ENCODE measurements at regions not wholly inside any gene's neighbourhood (a gene's known extent, or its start where the extent isn't known, plus 50 kb on each side); places are given as distances from the start of the nearest gene placed in this dataset.

GRCh38 chr4:176014583-176015108, 51.0 kb upstream of the WDR17 start:
- no peak for TF ChIP-seq CTCF (IDR thresholded peaks at IDR 0.05; ENCODE audit: low read depth, low read length, missing control alignments)
- no peak for DNase-seq (ENCODE audit: low read depth)
- no peak overlapping the region for H3K4me3 ChIP-seq (ENCODE audit: low read depth, low read length)

Data from GM12864 (cell line).